ENCODE measurements at regions not wholly inside any gene's neighbourhood (a gene's known extent, or its start where the extent isn't known, plus 50 kb on each side); places are given as distances from the start of the nearest gene placed in this dataset.

- no peaks in the 10 kb centered on the region for H3K27me3 Mint-ChIP-seq (ENCODE audit: low read depth)
- no peak for DNase-seq (ENCODE audit: low spot score in 2 of 2, unreplicated experiment in 2 of 2)
- no peaks in the 10 kb centered on the region for H3K9me3 Mint-ChIP-seq
- no peak overlapping the region for H3K4me3 Mint-ChIP-seq
- H3K4me1 Mint-ChIP-seq, result peaks cover 45% of the 10 kb centered on the region
- no peak for TF ChIP-seq CTCF (IDR thresholded peaks at IDR 0.05; ENCODE audit: unreplicated experiment)
- no peaks in the 10 kb centered on the region for H3K36me3 Mint-ChIP-seq
- no peak overlapping the region for H3K27ac Mint-ChIP-seq
These were observed 82.8 kb upstream of the TNS3 start for GRCh38 chr7:47664650-47665195.

GRCh38 chr7:47663851-47664250 is 81.9 kb upstream of the TNS3 start:
- no peak overlapping the region for H3K4me3 Mint-ChIP-seq
- H3K9me3 Mint-ChIP-seq, result no peaks in the 10 kb centered on the region
- no peaks in the 10 kb centered on the region for H3K36me3 Mint-ChIP-seq
- H3K27ac Mint-ChIP-seq, result peak overlapping the region; percentile 71
- no peak for TF ChIP-seq CTCF (IDR thresholded peaks at IDR 0.05; ENCODE audit: unreplicated experiment)
- H3K27me3 Mint-ChIP-seq (ENCODE audit: low read depth), result no peaks in the 10 kb centered on the region
- peaks cover 39% of the 10 kb centered on the region for H3K4me1 Mint-ChIP-seq
- DNase-seq (ENCODE audit: low spot score in 2 of 2, unreplicated experiment in 2 of 2), result no peak

GRCh38 chr7:47663213-47663612 is 81.3 kb upstream of the TNS3 start:
- no peak for TF ChIP-seq CTCF (IDR thresholded peaks at IDR 0.05; ENCODE audit: unreplicated experiment)

GRCh38 chr7:47661051-47661714 is 79.3 kb upstream of the TNS3 start:
- no peaks in the 10 kb centered on the region for H3K36me3 Mint-ChIP-seq

More at GRCh38 chr7:47663213-47663612, 81.3 kb upstream of the TNS3 start:
- DNase-seq (ENCODE audit: low spot score in 2 of 2, unreplicated experiment in 2 of 2), result no peak
- no peak overlapping the region for H3K4me3 Mint-ChIP-seq
- H3K9me3 Mint-ChIP-seq, result no peaks in the 10 kb centered on the region
- peak overlapping the region; percentile 39 for H3K27ac Mint-ChIP-seq
- H3K27me3 Mint-ChIP-seq (ENCODE audit: low read depth), result no peaks in the 10 kb centered on the region
- no peaks in the 10 kb centered on the region for H3K36me3 Mint-ChIP-seq
- peaks cover 34% of the 10 kb centered on the region for H3K4me1 Mint-ChIP-seq

GRCh38 chr7:47659664-47660462 is 78.0 kb upstream of the TNS3 start:
- peaks cover 28% of the 10 kb centered on the region for H3K4me1 Mint-ChIP-seq
- TF ChIP-seq CTCF (IDR thresholded peaks at IDR 0.05; ENCODE audit: unreplicated experiment), result no peak
- no peaks in the 10 kb centered on the region for H3K27me3 Mint-ChIP-seq (ENCODE audit: low read depth)
- no peaks in the 10 kb centered on the region for H3K9me3 Mint-ChIP-seq
- DNase-seq (ENCODE audit: low spot score in 2 of 2, unreplicated experiment in 2 of 2), result no peak
- no peaks in the 10 kb centered on the region for H3K36me3 Mint-ChIP-seq
- no peak overlapping the region for H3K4me3 Mint-ChIP-seq
- no peak overlapping the region for H3K27ac Mint-ChIP-seq

More at GRCh38 chr7:47661051-47661714, 79.3 kb upstream of the TNS3 start:
- peaks cover 27% of the 10 kb centered on the region for H3K4me1 Mint-ChIP-seq
- peak overlapping the region; percentile 78 for H3K27ac Mint-ChIP-seq
- no peaks in the 10 kb centered on the region for H3K9me3 Mint-ChIP-seq
- H3K4me3 Mint-ChIP-seq, result no peak overlapping the region
- DNase-seq (ENCODE audit: low spot score in 2 of 2, unreplicated experiment in 2 of 2), result no peak
- no peaks in the 10 kb centered on the region for H3K27me3 Mint-ChIP-seq (ENCODE audit: low read depth)
- no peak for TF ChIP-seq CTCF (IDR thresholded peaks at IDR 0.05; ENCODE audit: unreplicated experiment)

Measured in mesothelial cell of epicardium (in vitro differentiated cells).